ENCODE measurements at regions not wholly inside any gene's neighbourhood (a gene's known extent, or its start where the extent isn't known, plus 50 kb on each side); places are given as distances from the start of the nearest gene placed in this dataset.

DNA sequence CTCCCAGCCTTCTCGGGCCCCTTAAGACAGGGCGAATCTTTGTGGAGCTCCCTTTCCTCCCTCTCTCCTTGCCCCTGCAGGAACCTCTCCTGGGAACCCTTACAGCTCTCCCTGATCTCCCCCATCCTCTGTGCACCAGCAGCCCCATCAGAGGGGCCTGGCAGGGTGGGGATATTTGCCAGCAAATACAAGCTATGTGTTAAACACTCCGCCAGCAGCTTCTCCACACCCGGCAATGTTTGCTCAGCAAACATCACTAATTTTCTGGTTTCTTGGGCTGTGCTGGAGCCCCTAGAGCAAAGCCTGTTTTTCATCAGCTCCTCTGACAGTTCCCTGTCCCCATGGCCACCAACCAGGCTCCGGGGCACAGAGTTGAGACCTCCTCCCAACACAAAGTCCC lies 147.5 kb upstream of the LHX5 start:
- FAIRE-seq (no peak), DNase-seq (no peak)
- intact Hi-C loops (cut with DNase I): no loop called here

GRCh38 chr12:113613414-113613813 lies 141.7 kb upstream of the LHX5 start:
- Histone ChIP-seq H3K4me3 (ENCODE audit: low read length in 3 of 3) (no peak overlapping the region), H3K27ac (ENCODE audit: low read depth in 2 of 2, low read length in 2 of 2) (no peak overlapping the region), H3K4me1 (ENCODE audit: control insufficient read depth in 2 of 3, insufficient read depth in 2 of 3, low read depth in 1 of 3, low read length in 3 of 3) (no peaks in the 10 kb centered on the region), H3K9ac (ENCODE audit: low read length in 3 of 3) (no peak overlapping the region), H3K27me3 (ENCODE audit: control insufficient read depth, insufficient read depth, low read length) (peaks cover 22% of the 10 kb centered on the region), H3K36me3 (ENCODE audit: control insufficient read depth in 2 of 3, insufficient read depth in 3 of 3, low read length in 3 of 3) (no peaks in the 10 kb centered on the region), H3K9me3 (ENCODE audit: control insufficient read depth in 2 of 3, insufficient read depth in 1 of 3, low read length in 3 of 3) (no peaks in the 10 kb centered on the region)
- no peak for TF ChIP-seq CTCF (IDR thresholded peaks at IDR 0.05; ENCODE audit: borderline replicate concordance, extremely low read depth, insufficient read depth)
- intact Hi-C loops (cut with DNase I): no loop called here
- no peak for FAIRE-seq
- no peak for DNase-seq

More for the DNA sequence above, 147.5 kb upstream of the LHX5 start:
- Histone ChIP-seq H3K27me3 (ENCODE audit: control insufficient read depth, insufficient read depth, low read length) (no peaks in the 10 kb centered on the region), H3K9me3 (ENCODE audit: control insufficient read depth in 2 of 3, insufficient read depth in 1 of 3, low read length in 3 of 3) (no peaks in the 10 kb centered on the region), H3K4me3 (ENCODE audit: low read length in 3 of 3) (no peak overlapping the region), H3K4me1 (ENCODE audit: control insufficient read depth in 2 of 3, insufficient read depth in 2 of 3, low read depth in 1 of 3, low read length in 3 of 3) (no peaks in the 10 kb centered on the region), H3K36me3 (ENCODE audit: control insufficient read depth in 2 of 3, insufficient read depth in 3 of 3, low read length in 3 of 3) (no peaks in the 10 kb centered on the region), H3K27ac (ENCODE audit: low read depth in 2 of 2, low read length in 2 of 2) (no peak overlapping the region), H3K9ac (ENCODE audit: low read length in 3 of 3) (no peak overlapping the region)
- TF ChIP-seq CTCF (IDR thresholded peaks at IDR 0.05; ENCODE audit: borderline replicate concordance, extremely low read depth, insufficient read depth): no peak

DNA sequence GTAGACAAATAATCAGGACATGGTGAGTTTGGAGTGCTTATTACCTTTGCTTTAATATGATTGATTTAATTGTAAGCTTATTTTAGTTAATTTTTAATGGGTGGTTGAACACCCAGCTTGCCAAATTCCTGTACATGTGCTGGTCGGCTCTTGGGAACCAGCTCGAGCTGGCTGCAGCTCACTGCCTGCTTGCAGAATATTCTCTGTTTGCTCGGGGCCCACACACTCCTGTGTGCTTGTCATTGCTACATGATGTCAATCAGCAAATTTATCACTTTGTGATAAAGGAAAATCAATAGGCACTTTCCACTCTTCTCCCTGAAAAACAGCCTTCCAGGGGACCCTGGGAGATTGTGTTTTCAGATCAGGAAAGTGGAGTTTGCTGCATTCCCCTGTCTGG lies 141.1 kb upstream of the LHX5 start:
- H3K9me3 ChIP-seq (ENCODE audit: control insufficient read depth in 2 of 3, insufficient read depth in 1 of 3, low read length in 3 of 3): no peaks in the 10 kb centered on the region
- no peak overlapping the region for H3K27ac ChIP-seq (ENCODE audit: low read depth in 2 of 2, low read length in 2 of 2)
- peaks cover 22% of the 10 kb centered on the region for H3K27me3 ChIP-seq (ENCODE audit: control insufficient read depth, insufficient read depth, low read length)
- no peak for FAIRE-seq
- no peaks in the 10 kb centered on the region for H3K4me1 ChIP-seq (ENCODE audit: control insufficient read depth in 2 of 3, insufficient read depth in 2 of 3, low read depth in 1 of 3, low read length in 3 of 3)
- no peak overlapping the region for H3K4me3 ChIP-seq (ENCODE audit: low read length in 3 of 3)
- intact Hi-C loops (cut with DNase I): no loop called here
- TF ChIP-seq CTCF (IDR thresholded peaks at IDR 0.05; ENCODE audit: borderline replicate concordance, extremely low read depth, insufficient read depth): no peak
- H3K36me3 ChIP-seq (ENCODE audit: control insufficient read depth in 2 of 3, insufficient read depth in 3 of 3, low read length in 3 of 3): no peaks in the 10 kb centered on the region
- no peak overlapping the region for H3K9ac ChIP-seq (ENCODE audit: low read length in 3 of 3)
- no peak for DNase-seq

GRCh38 chr12:113612076-113612728 lies 140.5 kb upstream of the LHX5 start:
- peaks cover 22% of the 10 kb centered on the region for H3K27me3 ChIP-seq (ENCODE audit: control insufficient read depth, insufficient read depth, low read length)
- H3K9me3 ChIP-seq (ENCODE audit: control insufficient read depth in 2 of 3, insufficient read depth in 1 of 3, low read length in 3 of 3): no peaks in the 10 kb centered on the region
- H3K36me3 ChIP-seq (ENCODE audit: control insufficient read depth in 2 of 3, insufficient read depth in 3 of 3, low read length in 3 of 3): no peaks in the 10 kb centered on the region
- TF ChIP-seq CTCF (IDR thresholded peaks at IDR 0.05; ENCODE audit: borderline replicate concordance, extremely low read depth, insufficient read depth): no peak
- H3K4me1 ChIP-seq (ENCODE audit: control insufficient read depth in 2 of 3, insufficient read depth in 2 of 3, low read depth in 1 of 3, low read length in 3 of 3): no peaks in the 10 kb centered on the region
- intact Hi-C loops (cut with DNase I): no loop called here
- DNase-seq: no peak
- no peak for FAIRE-seq
- no peak overlapping the region for H3K27ac ChIP-seq (ENCODE audit: low read depth in 2 of 2, low read length in 2 of 2)
- no peak overlapping the region for H3K9ac ChIP-seq (ENCODE audit: low read length in 3 of 3)
- no peak overlapping the region for H3K4me3 ChIP-seq (ENCODE audit: low read length in 3 of 3)

Data from kidney (tissue), 13 donors.